ENCODE measurements at regions not wholly inside any gene's neighbourhood (a gene's known extent, or its start where the extent isn't known, plus 50 kb on each side); places are given as distances from the start of the nearest gene placed in this dataset.

DNA sequence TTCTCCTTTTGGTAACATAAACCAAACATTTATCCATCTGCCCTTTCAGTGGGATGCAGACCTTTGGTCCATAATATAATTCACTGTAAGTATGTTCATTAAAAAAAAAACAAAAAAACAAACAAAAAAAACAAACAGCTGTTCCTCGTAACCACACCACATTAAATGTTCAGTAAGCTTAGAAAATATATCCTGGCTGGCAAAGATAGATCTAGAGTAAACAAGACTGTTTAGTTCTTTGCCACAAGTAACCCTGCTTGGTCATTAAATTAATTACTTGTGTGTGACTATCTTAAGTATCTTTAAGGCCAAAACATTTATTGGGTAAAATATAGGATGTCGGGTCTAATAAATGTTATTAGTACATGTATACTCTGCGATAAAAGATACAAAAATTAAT is 1717.1 kb downstream of the EFNA5 start:
- no peaks in the 10 kb centered on the region for H3K36me3 ChIP-seq (ENCODE audit: insufficient read depth, low read depth, low read length)
- no peaks in the 10 kb centered on the region for H3K27me3 ChIP-seq (ENCODE audit: insufficient read depth, low read length)
- H3K4me3 ChIP-seq (ENCODE audit: low read length) = no peak overlapping the region
- no peak overlapping the region for H3K9ac ChIP-seq (ENCODE audit: low read depth, low read length)
- H3K9me3 ChIP-seq (ENCODE audit: insufficient read depth, low read depth, low read length) = no peaks in the 10 kb centered on the region
- H3K4me1 ChIP-seq (ENCODE audit: insufficient read depth, low read length) = no peaks in the 10 kb centered on the region
- H3K27ac ChIP-seq (ENCODE audit: low read length) = no peak overlapping the region

DNA sequence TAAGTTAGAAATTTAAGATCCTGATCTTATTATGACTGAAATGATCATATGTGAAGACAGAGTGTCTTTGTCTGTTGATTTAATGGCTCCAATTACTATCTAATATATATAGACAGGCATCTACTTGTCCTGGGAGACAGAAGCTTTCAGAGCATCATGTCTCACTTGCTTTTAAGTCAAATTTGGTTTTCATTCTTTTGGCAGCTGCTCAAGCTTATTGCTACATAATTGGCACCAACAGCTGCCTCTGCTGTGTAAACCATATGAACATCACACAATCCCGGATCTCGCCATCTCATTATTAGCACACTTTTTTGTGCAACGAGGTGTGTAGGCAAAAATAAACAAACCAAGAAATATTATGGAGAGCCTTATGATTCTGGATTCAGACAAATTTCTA is 1717.9 kb downstream of the EFNA5 start:
- Histone ChIP-seq H3K36me3 (ENCODE audit: insufficient read depth, low read depth, low read length) (no peaks in the 10 kb centered on the region), H3K9ac (ENCODE audit: low read depth, low read length) (no peak overlapping the region), H3K27me3 (ENCODE audit: insufficient read depth, low read length) (no peaks in the 10 kb centered on the region), H3K4me1 (ENCODE audit: insufficient read depth, low read length) (no peaks in the 10 kb centered on the region), H3K27ac (ENCODE audit: low read length) (no peak overlapping the region), H3K4me3 (ENCODE audit: low read length) (no peak overlapping the region), H3K9me3 (ENCODE audit: insufficient read depth, low read depth, low read length) (no peaks in the 10 kb centered on the region)

DNA sequence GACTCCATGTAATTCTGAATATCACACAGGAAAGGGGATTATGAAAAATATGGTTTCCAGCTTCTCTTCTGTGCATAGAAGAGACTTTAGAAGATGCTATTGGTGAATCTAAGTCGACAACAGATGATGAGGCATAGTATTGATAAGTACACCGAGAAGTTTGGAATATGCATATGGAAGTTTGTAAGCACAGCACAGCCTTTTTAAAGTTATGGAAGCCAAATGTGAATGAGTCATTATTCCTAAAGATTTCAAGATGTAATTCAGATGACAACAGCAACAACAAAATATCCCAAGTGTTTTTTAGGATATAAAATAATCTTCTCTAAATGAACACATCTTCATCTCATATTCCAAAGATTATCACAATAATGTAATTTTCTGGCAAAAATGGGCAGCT is 1723.3 kb downstream of the EFNA5 start:
- Histone ChIP-seq H3K9me3 (ENCODE audit: insufficient read depth, low read depth, low read length) (no peaks in the 10 kb centered on the region), H3K27me3 (ENCODE audit: insufficient read depth, low read length) (no peaks in the 10 kb centered on the region), H3K4me1 (ENCODE audit: insufficient read depth, low read length) (no peaks in the 10 kb centered on the region), H3K9ac (ENCODE audit: low read depth, low read length) (no peak overlapping the region), H3K4me3 (ENCODE audit: low read length) (no peak overlapping the region), H3K27ac (ENCODE audit: low read length) (no peak overlapping the region), H3K36me3 (ENCODE audit: insufficient read depth, low read depth, low read length) (no peaks in the 10 kb centered on the region)

DNA sequence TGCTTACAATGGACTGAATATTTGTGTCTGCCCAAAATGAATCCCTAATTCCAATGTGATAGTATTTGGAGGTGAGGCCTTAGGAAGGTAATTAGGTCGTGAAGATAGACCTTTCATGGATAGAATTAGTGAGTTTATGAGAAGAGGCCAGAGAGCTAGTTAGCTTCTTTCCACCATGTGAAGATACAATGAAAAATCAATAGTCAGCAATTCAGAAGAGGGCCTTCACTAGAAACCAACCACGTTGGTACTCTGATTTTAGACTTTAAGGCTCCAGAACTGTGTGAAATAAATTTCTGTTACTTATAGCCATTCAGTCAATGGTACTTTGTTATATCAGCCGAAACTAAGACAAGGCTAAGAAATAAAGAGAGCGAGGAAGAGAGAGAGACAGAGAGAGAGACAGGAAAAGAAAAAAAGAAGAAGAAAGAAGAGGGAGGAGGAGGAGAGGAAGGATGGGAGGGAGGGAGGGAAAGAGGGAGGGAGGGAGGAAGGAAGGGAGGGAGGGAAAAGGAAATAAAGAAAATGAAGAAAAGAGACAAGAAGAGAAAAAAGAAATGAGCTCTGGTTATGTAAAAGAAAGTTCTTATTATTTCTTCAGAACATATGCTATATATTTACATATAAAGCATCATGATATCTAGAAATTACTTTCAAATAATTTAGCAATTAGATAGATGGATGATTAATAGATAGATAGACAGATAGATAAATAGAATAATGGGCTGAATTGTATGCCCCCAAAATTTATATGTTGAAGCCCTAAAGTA is 1725.3 kb downstream of the EFNA5 start:
- Histone ChIP-seq H3K36me3 (ENCODE audit: insufficient read depth, low read depth, low read length) (no peaks in the 10 kb centered on the region), H3K4me3 (ENCODE audit: low read length) (no peak overlapping the region), H3K4me1 (ENCODE audit: insufficient read depth, low read length) (peaks cover 13% of the 10 kb centered on the region; the same call in 1 of the 2 replicates), H3K27ac (ENCODE audit: low read length) (no peak overlapping the region), H3K27me3 (ENCODE audit: insufficient read depth, low read length) (no peaks in the 10 kb centered on the region), H3K9me3 (ENCODE audit: insufficient read depth, low read depth, low read length) (no peaks in the 10 kb centered on the region), H3K9ac (ENCODE audit: low read depth, low read length) (no peak overlapping the region)

DNA sequence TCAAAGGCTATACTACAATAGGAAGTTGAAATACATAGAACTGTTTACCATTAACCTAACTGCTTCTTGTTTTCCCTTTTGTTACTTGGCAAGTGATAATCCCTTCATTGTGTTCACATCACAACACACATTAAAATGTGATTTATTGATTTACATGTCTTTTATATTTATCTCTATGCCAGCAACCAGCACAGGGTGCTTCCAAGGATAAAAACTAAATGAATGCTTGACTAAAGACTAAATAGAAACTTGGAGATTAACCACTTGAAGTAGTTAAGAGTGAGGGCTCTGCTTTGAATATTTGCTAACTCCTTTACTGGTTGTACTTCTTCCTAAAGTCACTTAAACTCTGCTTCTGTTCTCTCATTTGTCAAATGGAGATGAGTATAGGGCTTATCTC is 1730.6 kb downstream of the EFNA5 start:
- no peaks in the 10 kb centered on the region for H3K27me3 ChIP-seq (ENCODE audit: insufficient read depth, low read length)
- 0 out of 2 replicates have a peak, but pooled peaks cover 3% of the 10 kb centered on the region for H3K9me3 ChIP-seq (ENCODE audit: insufficient read depth, low read depth, low read length)
- H3K36me3 ChIP-seq (ENCODE audit: insufficient read depth, low read depth, low read length) = no peaks in the 10 kb centered on the region
- no peak overlapping the region for H3K9ac ChIP-seq (ENCODE audit: low read depth, low read length)
- H3K4me1 ChIP-seq (ENCODE audit: insufficient read depth, low read length) = peaks cover 14% of the 10 kb centered on the region; the same call in 1 of the 2 replicates
- H3K27ac ChIP-seq (ENCODE audit: low read length) = no peak overlapping the region
- no peak overlapping the region; the same call in 1 of the 2 replicates for H3K4me3 ChIP-seq (ENCODE audit: low read length)

- Histone ChIP-seq H3K27ac (ENCODE audit: low read length) (no peak overlapping the region), H3K27me3 (ENCODE audit: insufficient read depth, low read length) (no peaks in the 10 kb centered on the region), H3K9ac (ENCODE audit: low read depth, low read length) (no peak overlapping the region), H3K4me3 (ENCODE audit: low read length) (no peak overlapping the region), H3K36me3 (ENCODE audit: insufficient read depth, low read depth, low read length) (no peaks in the 10 kb centered on the region), H3K9me3 (ENCODE audit: insufficient read depth, low read depth, low read length) (0 out of 2 replicates have a peak, but pooled peaks cover 3% of the 10 kb centered on the region), H3K4me1 (ENCODE audit: insufficient read depth, low read length) (no peaks in the 10 kb centered on the region)
These were observed 1736.6 kb downstream of the EFNA5 start for GRCh38 chr5:105934171-105934570.

DNA sequence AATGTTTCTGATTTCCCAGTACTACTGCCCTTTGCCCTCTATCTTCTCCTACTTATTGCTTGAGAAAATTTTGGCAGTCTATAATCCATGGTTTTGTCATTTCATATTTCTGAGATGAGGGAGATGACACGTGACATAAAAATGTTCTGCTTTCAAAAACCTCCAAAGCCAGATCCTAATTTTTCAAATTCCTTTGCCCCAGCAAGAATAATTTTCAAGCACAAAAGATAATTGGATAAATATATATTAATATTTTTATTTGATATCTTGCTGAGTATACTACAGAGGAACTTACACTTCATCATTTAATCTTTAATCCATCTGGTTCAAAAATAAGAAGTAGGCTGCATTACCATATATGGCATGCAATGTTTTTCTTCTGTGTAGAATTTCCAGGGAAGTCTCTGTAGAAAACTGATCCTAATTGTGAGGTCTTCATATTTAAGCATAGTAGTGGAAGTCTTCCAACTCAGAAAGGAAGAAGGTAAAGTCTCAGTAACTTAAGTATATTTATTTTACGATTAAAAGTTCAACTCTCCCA is 1738.8 kb downstream of the EFNA5 start:
- H3K27me3 ChIP-seq (ENCODE audit: insufficient read depth, low read length) = no peaks in the 10 kb centered on the region
- H3K4me3 ChIP-seq (ENCODE audit: low read length) = no peak overlapping the region
- H3K4me1 ChIP-seq (ENCODE audit: insufficient read depth, low read length) = no peaks in the 10 kb centered on the region

GRCh38 chr5:105929858-105930257 is 1740.9 kb downstream of the EFNA5 start:
- no peaks in the 10 kb centered on the region for H3K27me3 ChIP-seq (ENCODE audit: insufficient read depth, low read length)
- no peak overlapping the region for H3K4me3 ChIP-seq (ENCODE audit: low read length)
- no peak overlapping the region for H3K27ac ChIP-seq (ENCODE audit: low read length)
- H3K9me3 ChIP-seq (ENCODE audit: insufficient read depth, low read depth, low read length) = no peaks in the 10 kb centered on the region
- no peak overlapping the region for H3K9ac ChIP-seq (ENCODE audit: low read depth, low read length)
- H3K36me3 ChIP-seq (ENCODE audit: insufficient read depth, low read depth, low read length) = no peaks in the 10 kb centered on the region
- no peaks in the 10 kb centered on the region for H3K4me1 ChIP-seq (ENCODE audit: insufficient read depth, low read length)

More for the DNA sequence above, 1738.8 kb downstream of the EFNA5 start:
- H3K9me3 ChIP-seq (ENCODE audit: insufficient read depth, low read depth, low read length) = no peaks in the 10 kb centered on the region
- no peak overlapping the region for H3K9ac ChIP-seq (ENCODE audit: low read depth, low read length)
- H3K27ac ChIP-seq (ENCODE audit: low read length) = no peak overlapping the region
- no peaks in the 10 kb centered on the region for H3K36me3 ChIP-seq (ENCODE audit: insufficient read depth, low read depth, low read length)

DNA sequence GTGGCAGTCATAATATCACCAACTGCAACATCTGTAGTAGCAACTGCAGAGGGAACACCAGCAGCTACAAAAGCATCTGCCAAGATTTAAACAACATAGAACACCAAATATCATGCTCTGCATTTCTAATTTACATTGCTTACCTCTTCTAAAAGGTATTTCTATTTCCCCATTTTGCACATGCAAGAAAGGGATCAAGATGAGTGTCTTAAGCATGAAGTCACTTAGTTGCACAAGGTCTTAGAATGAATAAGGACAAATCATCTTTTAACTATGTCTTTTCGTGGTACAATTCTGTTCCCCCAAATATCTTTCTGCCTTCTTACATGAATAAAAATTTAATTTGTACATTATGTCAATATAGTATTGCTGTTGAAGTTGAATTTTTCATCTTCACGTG is 1746.4 kb downstream of the EFNA5 start:
- Histone ChIP-seq H3K27ac (ENCODE audit: low read length) (no peak overlapping the region), H3K4me1 (ENCODE audit: insufficient read depth, low read length) (no peaks in the 10 kb centered on the region), H3K4me3 (ENCODE audit: low read length) (no peak overlapping the region), H3K36me3 (ENCODE audit: insufficient read depth, low read depth, low read length) (no peaks in the 10 kb centered on the region), H3K27me3 (ENCODE audit: insufficient read depth, low read length) (no peaks in the 10 kb centered on the region), H3K9me3 (ENCODE audit: insufficient read depth, low read depth, low read length) (no peaks in the 10 kb centered on the region), H3K9ac (ENCODE audit: low read depth, low read length) (no peak overlapping the region)

DNA sequence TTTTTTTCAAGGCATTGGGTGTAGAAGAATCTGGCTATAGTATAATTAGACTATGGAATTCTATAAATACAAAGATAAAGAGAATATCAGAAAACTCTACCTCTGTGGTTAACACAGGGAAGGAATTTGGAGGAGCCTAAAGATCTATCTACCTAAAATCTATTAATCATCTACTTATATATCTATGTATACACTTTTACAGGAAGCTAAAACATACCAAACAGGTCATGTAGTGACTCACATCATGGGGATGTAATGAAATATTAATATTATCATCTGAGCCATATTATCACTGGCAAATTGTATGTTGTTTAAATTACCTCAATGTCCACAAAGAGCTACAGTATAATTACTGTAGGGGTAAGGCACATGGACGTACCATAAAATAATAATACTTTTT is 1748.2 kb downstream of the EFNA5 start:
- Histone ChIP-seq H3K36me3 (ENCODE audit: insufficient read depth, low read depth, low read length) (no peaks in the 10 kb centered on the region), H3K4me3 (ENCODE audit: low read length) (no peak overlapping the region), H3K9me3 (ENCODE audit: insufficient read depth, low read depth, low read length) (no peaks in the 10 kb centered on the region), H3K4me1 (ENCODE audit: insufficient read depth, low read length) (no peaks in the 10 kb centered on the region), H3K9ac (ENCODE audit: low read depth, low read length) (no peak overlapping the region), H3K27me3 (ENCODE audit: insufficient read depth, low read length) (no peaks in the 10 kb centered on the region), H3K27ac (ENCODE audit: low read length) (no peak overlapping the region)

- Histone ChIP-seq H3K36me3 (ENCODE audit: insufficient read depth, low read depth, low read length) (no peaks in the 10 kb centered on the region), H3K27me3 (ENCODE audit: insufficient read depth, low read length) (no peaks in the 10 kb centered on the region), H3K9ac (ENCODE audit: low read depth, low read length) (no peak overlapping the region), H3K9me3 (ENCODE audit: insufficient read depth, low read depth, low read length) (no peaks in the 10 kb centered on the region), H3K27ac (ENCODE audit: low read length) (no peak overlapping the region), H3K4me1 (ENCODE audit: insufficient read depth, low read length) (no peaks in the 10 kb centered on the region), H3K4me3 (ENCODE audit: low read length) (no peak overlapping the region)
These were observed 1748.7 kb downstream of the EFNA5 start for GRCh38 chr5:105922080-105922479.

- H3K27me3 ChIP-seq (ENCODE audit: insufficient read depth, low read length) = no peaks in the 10 kb centered on the region
- no peak overlapping the region for H3K4me3 ChIP-seq (ENCODE audit: low read length)
- H3K4me1 ChIP-seq (ENCODE audit: insufficient read depth, low read length) = no peaks in the 10 kb centered on the region
- no peaks in the 10 kb centered on the region for H3K9me3 ChIP-seq (ENCODE audit: insufficient read depth, low read depth, low read length)
- no peaks in the 10 kb centered on the region for H3K36me3 ChIP-seq (ENCODE audit: insufficient read depth, low read depth, low read length)
- H3K27ac ChIP-seq (ENCODE audit: low read length) = no peak overlapping the region
- no peak overlapping the region for H3K9ac ChIP-seq (ENCODE audit: low read depth, low read length)
These were observed 1753.5 kb downstream of the EFNA5 start for GRCh38 chr5:105917189-105917588.

Measured in iPS-20b (cell line).